ENCODE measurements at regions not wholly inside any gene's neighbourhood (a gene's known extent, or its start where the extent isn't known, plus 50 kb on each side); places are given as distances from the start of the nearest gene placed in this dataset.

GRCh38 chr2:120852200-120852815 is 116.6 kb downstream of the GLI2 start:
- no peak for DNase-seq (ENCODE audit: low spot score)

- no peak for DNase-seq (ENCODE audit: low spot score)
Measured at GRCh38 chr2:120853306-120854013, 117.8 kb downstream of the GLI2 start.

GRCh38 chr2:120854014-120854620 is 118.4 kb downstream of the GLI2 start:
- DNase-seq (ENCODE audit: low spot score) = no peak

GRCh38 chr2:120854766-120855530 is 119.3 kb downstream of the GLI2 start:
- no peak for DNase-seq (ENCODE audit: low spot score)

GRCh38 chr2:120855855-120856405 is 120.3 kb downstream of the GLI2 start:
- DNase-seq (ENCODE audit: low spot score) = no peak

GRCh38 chr2:120856421-120856862 is 120.8 kb downstream of the GLI2 start:
- no peak for DNase-seq (ENCODE audit: low spot score)

- no peak for DNase-seq (ENCODE audit: low spot score)
Measured at GRCh38 chr2:120857422-120857821, 121.8 kb downstream of the GLI2 start.

GRCh38 chr2:120857931-120858330 is 122.3 kb downstream of the GLI2 start:
- DNase-seq (ENCODE audit: low spot score) = no peak

GRCh38 chr2:120858361-120859106 is 122.9 kb downstream of the GLI2 start:
- DNase-seq (ENCODE audit: low spot score) = no peak

GRCh38 chr2:120859128-120859527 is 123.5 kb downstream of the GLI2 start:
- no peak for DNase-seq (ENCODE audit: low spot score)

GRCh38 chr2:120859814-120860578 is 124.3 kb downstream of the GLI2 start:
- no peak for DNase-seq (ENCODE audit: low spot score)

- no peak for DNase-seq (ENCODE audit: low spot score)
Measured at GRCh38 chr2:120860579-120860922, 124.9 kb downstream of the GLI2 start.

- DNase-seq (ENCODE audit: low spot score) = no peak
Measured at GRCh38 chr2:120861191-120861575, 125.5 kb downstream of the GLI2 start.

- DNase-seq (ENCODE audit: low spot score) = no peak
Measured at GRCh38 chr2:120861576-120862191, 126.0 kb downstream of the GLI2 start.

GRCh38 chr2:120862201-120863060 is 126.8 kb downstream of the GLI2 start:
- no peak for DNase-seq (ENCODE audit: low spot score)

GRCh38 chr2:120863146-120863545 is 127.5 kb downstream of the GLI2 start:
- DNase-seq (ENCODE audit: low spot score) = peak; percentile 12

GRCh38 chr2:120863661-120864320 is 128.1 kb downstream of the GLI2 start:
- DNase-seq (ENCODE audit: low spot score) = peak; percentile 72

GRCh38 chr2:120864981-120865380 is 129.3 kb downstream of the GLI2 start:
- no peak for DNase-seq (ENCODE audit: low spot score)

GRCh38 chr2:120865656-120866055 is 130.0 kb downstream of the GLI2 start:
- DNase-seq (ENCODE audit: low spot score) = no peak

Data from COLO829 (cell line).